HG03354 (cell line): ENCODE measurements at regions not wholly inside any gene's neighbourhood (a gene's known extent, or its start where the extent isn't known, plus 50 kb on each side); places are given as distances from the start of the nearest gene placed in this dataset.

Experiments
- ATAC-seq: cut with Tn5 transposase; IDR thresholded peaks from one replicate; pipeline ENCODE4 v1.9.1; 2021; ENCODE audit warnings: mild to moderate bottlenecking; ENCODE audit not compliant: unreplicated experiment, poor library complexity, severe bottlenecking

DNA sequence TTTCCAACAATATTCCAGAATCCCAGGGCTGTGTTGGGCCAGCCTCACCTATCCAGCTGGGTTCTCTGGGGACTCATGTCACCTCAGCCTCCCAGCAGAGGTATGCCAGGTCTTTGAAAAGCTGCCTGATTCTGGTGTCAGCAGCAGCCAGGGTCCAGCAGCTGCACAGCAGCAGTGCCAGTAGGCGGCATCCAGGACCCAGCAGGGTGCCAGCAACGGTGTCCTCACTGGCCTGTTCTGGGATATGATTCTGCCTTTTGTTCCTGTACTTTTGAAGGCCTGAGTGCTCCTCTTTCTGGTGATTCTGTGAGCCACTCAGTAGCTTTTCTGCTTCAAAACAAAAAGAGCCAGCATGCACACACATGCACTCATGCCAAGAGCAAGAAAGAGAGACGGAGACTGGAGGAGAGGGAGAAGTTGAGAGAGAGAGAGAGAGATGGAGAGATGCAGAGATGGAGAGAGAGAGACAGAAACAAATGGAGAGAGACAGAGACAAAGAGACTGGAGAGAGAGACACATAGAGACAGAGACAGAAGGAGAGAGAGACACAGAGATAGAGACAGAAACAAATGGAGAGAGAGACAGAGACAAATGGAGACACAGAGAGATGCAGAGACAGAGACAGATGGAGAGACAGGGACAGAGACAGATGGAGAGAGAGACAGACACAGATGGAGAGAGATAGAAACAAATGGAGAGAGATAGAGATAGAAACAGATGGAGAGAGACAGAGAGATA lies 205.7 kb downstream of the UACA start:
- ATAC-seq = no peak

DNA sequence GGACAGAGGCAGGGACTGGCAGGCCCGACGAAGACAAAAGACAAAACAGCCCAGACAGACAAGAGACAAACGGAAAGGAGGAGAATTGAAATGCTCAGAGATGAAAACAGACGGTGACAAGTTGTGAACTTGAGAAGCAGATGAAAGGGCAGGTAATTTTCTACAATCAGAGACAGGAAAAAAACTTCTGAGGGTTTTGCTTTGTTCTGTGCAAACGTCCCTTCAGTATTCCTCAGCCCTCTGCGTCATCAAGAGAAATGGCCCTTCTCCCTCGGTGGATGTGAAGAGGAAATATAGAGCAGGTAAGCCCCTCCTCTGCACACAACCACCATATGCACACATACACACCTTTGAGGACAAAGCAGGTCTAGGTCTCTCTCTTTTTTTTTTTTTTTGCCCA lies 206.6 kb downstream of the UACA start:
- no peak for ATAC-seq

DNA sequence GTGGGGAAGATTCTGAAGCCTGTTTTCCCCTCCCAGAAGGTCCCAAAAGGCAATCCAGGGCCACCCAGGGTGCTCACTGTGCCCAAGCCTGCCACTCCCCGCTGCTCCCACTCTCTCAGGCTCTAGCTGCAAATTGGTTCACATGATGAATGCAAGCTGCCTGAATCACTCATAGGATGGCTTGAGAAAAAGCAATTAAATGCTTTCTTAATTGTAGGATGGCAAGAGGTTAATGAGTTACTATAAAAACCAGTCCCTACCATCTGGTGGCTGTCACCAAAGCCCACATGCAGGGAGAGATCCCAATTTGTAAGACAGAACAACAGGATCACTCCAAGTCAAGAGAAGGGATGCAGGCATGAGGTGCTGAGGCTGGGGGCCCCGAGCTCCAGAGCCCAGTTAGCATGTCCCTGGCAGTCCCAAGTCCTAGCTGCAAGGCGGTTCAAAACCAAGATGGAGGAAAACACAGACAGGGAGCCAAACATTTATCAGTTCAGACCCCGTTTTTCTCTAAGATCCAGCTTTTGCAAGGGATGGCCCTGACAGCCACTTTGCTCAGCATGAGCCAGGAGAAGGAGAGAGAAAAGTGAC lies 207.1 kb downstream of the UACA start:
- no peak for ATAC-seq

- no peak for ATAC-seq
Measured at GRCh38 chr15:70555713-70556112, 207.6 kb downstream of the UACA start.

GRCh38 chr15:70547846-70548487 lies 215.4 kb downstream of the UACA start:
- no peak for ATAC-seq

DNA sequence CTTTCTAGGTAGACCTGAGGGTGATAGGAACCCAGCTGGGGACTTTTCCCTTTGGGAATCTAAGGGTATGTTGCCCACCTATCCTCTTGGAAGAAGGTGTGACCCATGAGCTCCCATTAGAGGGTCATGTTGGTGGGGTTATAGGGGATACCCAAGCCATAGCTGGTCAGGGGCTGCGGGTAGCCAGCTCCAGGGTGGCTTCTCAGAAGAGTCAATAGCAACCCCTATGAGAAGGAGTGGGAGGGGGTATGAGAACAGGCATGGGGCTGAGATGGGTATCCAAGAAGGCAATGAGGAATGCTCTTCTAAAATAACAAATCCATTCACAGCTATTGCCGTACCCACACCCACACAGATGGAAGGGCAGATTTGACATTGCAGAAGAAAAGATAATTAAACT lies 217.8 kb downstream of the UACA start:
- no peak for ATAC-seq

DNA sequence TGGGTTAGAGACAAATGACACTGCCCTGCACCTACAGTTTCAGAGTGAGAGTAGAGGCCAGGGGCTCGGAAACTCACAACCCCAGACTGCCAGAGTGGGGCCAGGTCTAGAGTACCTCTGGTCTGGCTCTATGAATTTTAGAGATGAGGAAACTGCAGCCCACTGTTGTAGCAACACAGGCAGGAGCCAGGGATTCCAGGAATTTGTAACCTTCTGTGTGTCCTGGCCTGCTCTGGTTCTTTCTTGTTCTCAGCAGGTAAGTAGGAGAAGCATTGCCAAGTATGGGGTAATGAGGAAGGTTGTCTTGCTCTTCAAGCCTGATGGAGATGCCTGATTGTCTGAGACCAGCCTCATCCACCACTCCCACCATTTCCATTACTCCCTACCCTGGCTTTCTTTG lies 221.8 kb downstream of the UACA start:
- no peak for ATAC-seq

- no peak for ATAC-seq
Measured at GRCh38 chr15:70539912-70540530, 223.3 kb downstream of the UACA start.

GRCh38 chr15:70539409-70539808 lies 223.9 kb downstream of the UACA start:
- ATAC-seq = no peak

DNA sequence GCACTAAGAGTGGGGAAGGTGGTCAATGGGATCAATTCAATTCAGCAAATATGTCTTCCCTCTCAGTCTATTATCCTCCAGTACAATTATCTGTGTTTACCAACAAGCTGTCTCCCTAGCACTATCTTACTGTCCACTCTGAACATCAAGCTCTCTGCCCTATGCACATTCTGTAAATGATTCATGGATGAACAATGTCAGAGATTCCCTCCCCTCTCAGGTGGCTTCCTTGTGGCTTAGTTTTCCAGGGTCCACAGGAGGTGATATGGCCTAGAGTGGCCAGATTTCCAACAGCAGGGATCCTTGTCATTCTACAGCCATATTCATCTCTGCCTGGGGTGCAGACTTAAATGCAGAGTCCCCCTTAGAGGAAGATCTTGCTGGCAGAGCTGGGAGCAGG lies 225.1 kb downstream of the UACA start:
- no peak for ATAC-seq

DNA sequence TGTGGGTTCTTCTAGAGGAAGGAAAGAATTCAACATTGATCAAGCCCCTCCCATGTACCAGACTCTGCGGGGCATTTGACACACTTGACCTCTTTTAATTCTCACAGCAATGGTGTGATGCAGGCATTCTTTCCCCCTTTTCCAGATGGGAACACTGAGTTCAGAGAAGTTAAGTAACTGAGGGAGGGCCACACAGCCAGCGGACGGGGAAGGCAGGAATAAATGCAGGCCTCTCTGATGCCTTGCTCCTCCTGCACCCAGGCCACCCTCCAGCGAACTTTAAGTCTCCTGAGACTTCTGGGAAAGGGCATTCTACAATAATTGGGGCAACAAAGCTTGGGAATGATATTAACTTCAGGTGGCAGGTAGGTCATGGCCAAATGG lies 227.4 kb downstream of the UACA start:
- ATAC-seq = no peak

DNA sequence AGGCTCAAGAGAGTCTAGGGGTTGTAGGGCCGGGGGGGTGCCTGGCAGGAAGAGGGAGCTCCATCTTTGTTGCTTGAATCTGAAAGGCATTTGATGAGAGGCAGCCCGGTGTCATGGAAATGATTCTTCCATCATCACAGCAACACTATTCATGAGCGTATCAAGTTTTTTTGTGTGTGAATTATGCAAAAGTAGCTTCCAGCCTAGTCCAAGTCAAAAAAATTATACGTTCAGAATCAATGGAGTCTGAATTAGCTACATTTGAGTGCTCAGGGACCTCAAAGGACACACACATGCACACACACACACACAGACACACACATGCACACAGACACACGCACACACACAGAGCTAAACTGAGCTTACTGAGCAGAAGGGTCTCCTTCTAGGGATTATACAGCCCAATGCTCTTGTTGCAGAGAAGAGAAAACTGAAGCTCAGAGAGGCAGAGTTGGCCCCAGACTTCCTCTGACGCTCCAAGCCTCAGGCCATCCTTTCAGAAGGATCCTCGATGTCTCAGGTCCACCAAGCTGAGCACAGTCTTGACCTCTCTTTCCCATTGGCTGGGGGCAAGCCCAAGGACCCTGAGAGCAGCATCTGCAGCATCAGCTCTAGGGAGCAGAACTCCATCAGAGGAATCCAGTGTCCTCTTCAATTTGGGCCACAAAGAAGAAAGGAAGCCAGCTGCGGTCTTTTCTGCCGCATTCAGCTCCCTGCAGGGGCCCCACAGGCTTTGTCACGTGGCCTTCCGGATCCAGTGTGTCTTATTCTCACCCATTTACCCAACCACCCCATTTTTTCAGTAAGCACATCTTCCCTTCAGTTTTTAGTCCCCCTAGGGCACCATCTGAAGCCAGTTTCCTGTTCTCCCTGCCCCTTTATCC lies 228.0 kb downstream of the UACA start:
- ATAC-seq = no peak

- no peak for ATAC-seq
Measured at GRCh38 chr15:70533931-70534742, 229.2 kb downstream of the UACA start.

DNA sequence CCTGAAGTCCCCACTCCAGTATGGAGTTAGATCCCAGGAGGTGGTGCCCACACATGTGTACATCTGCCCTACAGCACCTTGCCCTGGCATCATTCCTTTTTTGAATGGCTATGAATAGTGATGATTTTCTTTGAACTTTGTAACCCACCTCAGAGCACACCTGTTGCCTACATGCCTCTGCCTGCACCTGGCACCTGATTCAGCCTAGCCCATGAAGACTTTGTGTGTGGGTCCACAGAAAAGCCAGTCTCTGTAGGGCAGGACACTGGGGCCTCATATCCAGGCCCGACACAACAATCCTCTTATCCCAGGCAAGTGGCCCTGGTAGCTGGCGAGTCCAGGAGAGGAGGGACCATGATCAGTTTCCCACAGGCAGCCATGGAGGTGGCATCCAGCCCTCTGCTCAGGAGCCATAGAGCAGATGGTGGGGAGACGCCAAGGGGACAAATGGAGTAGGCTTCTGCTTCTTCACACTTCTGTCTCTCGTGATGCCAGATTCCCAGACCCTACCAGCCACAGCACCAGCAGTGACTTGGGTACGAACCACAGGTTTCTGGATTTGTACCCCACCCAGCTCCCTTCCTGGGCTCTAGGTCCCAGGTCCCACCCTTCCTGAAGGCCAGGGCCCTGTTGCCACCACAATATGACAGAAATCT lies 230.7 kb downstream of the UACA start:
- no peak for ATAC-seq

DNA sequence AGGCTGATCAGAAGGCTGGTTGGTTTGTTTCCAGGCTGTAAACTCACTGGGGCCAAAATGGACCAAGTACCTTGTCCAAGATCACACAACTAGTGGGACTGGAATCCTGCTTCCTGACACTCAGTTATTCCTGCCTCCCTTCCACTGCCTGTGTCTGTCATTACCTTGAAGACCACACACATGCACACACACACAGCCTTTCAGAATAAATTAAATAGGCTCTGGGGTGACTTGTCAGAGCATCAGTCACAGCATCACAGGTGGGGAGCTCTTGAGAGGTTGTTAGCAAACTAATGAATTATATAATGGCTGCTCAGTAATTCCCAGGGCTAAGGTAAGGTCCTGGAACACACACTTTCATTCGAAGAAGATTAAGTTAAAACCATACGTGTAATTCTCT lies 231.8 kb downstream of the UACA start:
- no peak for ATAC-seq

DNA sequence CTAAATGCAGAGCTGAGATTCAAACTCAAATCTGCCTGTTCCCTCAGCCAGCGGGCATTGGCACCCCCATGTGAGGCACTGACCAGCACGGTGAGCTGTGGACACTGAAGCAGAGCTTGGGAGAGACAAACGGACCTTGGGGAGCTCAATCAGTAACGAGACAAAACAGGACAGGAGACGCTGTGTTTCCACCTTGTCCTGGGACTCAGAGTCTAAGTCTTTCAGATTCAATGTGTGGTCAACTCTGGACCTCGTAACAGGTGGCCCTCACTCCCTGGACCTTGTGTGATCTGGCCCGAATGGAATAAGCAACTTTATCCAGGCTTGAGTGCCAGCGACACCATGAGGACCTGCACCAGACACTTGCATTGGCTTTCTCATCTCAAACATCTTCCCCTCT lies 232.5 kb downstream of the UACA start:
- no peak for ATAC-seq

DNA sequence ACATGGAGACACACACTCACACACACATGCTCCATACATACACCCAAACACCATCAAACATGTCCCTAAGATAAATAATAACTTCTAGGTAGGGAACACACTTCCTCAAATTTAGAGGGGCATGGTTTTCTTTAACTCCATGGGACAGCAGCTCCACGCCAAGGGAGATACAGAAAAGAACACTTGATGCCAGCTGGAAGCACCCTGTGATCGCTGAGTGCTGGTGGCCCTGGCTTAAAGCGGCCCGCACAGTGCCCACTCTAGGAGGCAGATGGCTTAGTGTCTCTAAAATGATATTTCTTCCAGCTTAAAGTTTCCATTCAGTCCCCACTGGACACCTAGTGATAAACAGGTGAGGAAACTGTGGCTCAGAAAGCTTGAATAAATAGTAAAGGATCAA lies 232.9 kb downstream of the UACA start:
- ATAC-seq = no peak

- no peak for ATAC-seq
Measured at GRCh38 chr15:70530017-70530499, 233.3 kb downstream of the UACA start.

DNA sequence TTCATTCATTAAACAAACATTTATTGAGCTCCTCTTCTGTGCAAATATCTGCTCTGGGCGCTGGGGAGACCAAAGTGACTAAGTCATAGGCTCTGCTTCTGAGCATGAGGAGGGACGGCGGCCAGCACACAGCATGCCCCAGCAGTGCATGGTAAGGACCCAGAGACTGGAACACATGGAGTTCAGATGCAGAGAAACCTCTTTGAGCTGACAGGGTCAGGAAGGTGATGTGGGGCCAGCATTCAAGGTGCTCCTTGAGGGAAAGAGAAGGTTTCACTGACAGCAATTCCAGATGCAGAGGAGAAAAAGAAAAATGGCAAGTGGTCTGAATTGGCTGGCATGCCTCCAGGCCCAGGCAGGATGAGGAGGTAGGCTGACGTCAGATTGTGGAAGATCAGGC lies 234.5 kb downstream of the UACA start:
- ATAC-seq = no peak
